HG03469 (cell line): ENCODE measurements at regions not wholly inside any gene's neighbourhood (a gene's known extent, or its start where the extent isn't known, plus 50 kb on each side); places are given as distances from the start of the nearest gene placed in this dataset.

Source experiments
- ATAC-seq: cut with Tn5 transposase; IDR thresholded peaks from one replicate; pipeline ENCODE4 v1.9.1; 2021; ENCODE audit warnings: mild to moderate bottlenecking, moderate library complexity, moderate number of reproducible peaks; ENCODE audit not compliant: unreplicated experiment

DNA sequence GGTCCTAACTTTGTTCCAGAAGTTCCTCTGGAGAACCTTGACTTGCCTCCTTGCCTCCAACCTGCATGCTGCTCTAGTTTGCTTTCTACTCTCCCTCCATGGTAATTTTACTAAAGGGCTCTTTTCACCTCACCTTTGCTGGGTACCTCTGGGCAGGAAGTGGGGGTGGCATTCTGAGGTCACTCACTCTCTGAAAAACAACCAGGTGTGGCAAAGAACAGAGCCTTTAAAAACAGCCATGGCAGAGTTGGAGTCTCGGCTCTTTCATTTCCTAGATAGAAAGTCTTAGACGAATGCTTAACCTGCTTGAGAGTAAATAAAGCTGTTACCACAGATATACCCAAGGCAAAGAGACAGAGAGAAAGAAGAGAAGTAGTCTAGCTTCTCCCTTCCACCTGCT, 827.9 kb downstream of the BCL11B start:
- ATAC-seq = no peak

DNA sequence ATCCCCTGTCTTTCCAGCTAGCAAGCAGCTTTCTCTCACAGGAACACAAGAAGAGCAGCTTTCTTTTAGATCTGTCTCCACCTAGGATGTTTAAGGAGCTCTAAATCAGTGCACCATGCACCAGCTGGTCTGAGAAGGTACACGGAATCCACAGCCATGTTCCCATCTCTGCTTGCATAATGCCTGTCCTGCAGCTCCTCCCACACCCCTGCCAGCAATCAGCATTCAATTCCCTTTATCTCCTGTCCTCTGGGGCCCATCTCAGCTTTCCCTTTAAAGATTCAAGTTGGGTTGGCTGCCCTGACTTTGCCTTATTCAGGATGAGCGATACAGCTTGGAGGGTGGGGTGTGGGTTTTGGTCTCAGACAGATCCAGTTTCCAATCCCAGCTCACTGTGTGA, 826.3 kb downstream of the BCL11B start:
- ATAC-seq = no peak

DNA sequence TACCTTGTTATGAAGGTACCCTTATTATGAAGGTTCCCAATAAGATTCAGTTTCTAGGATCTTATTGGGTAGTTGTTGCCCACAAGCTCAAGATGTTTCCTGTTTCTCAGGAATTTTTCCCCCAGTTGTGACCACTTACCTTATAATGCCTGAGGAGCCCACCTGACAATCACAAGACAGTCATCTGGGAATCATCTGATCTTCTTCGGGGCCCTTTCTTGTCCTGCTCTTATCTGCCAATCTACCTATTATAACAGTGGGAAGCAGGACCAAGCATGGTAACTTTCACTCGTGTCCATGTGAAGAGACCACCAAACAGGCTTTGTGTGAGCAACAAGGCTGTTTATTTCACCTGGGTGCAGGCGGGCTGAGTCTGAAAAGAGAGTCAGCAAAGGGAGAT, 825.5 kb downstream of the BCL11B start:
- no peak for ATAC-seq

DNA sequence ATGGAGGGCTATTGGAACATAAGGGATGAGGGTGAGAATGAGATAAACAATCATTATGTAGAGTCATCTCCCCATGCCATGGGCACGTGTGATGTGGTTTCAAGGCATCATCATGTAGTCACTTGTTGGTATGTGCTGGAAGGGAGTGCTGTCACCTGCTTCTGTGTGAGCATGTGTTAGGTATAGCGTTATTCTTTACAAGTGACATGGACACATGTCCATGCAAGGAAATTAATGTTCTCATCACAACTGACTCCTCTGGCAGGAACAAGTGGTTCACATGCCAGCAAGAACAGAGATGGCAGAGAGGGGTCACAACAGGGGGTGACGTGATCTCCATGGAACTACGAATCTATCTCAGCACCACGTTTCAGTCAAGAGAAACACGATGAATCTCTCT, 815.8 kb downstream of the BCL11B start:
- no peak for ATAC-seq

DNA sequence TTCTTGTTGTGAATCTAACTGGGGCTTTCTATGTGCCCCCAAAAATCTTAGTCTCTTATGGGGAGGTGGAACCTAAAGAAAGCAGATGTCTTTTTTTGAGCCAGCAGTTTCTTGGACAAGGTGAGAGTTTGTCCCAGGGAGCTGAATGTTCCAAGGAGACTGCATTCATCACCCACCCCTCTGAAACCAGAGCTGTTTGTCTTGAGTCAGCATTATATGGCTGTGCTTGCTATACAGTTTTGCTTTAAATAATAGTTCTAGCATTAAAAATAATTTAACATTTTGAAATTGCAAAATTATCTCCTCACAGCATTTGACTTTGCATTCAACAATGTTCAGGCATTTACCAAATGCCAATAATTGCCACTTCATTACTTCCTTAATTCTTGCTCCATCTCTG, 813.3 kb downstream of the BCL11B start:
- no peak for ATAC-seq

DNA sequence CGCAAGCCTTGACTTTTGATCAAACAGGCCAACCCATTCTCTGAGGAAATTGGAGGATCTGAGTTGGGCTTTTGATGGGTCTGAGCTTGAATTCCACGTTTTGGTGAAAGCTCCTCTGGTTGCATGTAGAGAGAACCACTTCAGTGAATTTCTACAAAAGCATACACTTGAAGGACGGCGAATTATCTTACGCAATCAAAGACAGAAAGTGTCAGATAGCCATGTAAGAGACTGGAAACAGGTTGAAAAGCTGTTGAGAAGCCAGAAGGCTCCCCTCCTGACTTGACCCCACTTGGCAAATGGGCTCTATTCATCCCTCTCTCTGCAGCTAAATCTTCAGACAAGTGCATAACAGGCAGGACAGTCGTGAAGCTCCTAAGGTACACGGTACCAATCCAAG, 809.1 kb downstream of the BCL11B start:
- ATAC-seq = no peak

DNA sequence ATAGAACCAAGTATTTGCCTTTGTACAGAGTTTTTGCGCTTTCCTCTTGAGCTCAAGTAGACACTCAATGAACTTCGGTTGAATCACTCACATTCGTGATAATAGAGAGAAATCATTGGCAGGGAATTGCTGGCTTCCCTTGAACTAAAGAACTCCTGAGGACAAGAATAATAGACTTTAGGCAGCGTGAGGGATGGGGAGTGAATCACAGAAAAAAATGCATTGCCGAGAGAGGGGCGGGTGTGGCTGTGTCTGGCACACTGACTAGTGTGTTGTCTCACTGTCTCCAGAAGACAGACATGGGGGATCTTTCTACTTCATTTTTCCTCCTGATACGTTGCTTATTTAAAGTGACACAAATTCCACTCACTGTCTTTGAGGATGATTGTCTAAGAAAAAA, 805.2 kb downstream of the BCL11B start:
- no peak for ATAC-seq

DNA sequence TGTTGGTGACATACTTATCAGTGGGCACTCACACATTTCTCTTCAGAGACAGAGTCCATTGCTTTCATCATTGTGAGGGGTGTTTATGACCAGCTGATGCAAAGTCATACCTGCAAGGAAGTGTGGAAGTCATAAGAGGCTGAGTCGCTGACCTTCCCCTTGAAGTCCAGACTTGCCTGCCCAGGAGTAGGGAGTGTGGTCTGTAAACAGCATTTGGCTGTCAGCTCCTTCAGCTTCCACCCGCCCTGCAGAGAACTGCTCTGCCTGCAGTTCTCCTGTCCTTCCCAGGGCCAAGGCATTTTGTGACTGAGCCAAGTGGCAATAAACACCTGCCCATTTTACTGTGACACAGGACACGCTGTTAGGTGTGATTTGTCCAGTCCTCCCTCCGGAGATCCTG, 801.3 kb downstream of the BCL11B start:
- no peak for ATAC-seq

DNA sequence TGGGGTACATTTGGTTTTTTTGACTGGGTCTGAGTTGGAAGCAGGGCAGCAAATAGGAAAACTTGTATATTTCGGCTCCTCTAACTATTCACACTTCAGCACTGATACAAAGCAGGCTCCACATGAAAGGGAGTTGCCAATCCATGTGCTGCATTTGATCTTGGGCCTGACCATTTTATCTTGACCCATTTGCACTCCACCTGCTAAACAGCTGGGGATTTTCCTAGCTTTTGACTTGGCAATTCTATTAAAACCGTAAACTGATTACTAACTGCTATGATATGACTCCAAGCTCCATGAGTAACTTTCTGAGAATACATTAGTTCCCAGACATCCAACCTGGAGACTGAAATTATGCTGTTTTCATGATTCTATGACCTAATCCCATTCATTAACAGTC, 797.1 kb downstream of the BCL11B start:
- ATAC-seq = no peak

DNA sequence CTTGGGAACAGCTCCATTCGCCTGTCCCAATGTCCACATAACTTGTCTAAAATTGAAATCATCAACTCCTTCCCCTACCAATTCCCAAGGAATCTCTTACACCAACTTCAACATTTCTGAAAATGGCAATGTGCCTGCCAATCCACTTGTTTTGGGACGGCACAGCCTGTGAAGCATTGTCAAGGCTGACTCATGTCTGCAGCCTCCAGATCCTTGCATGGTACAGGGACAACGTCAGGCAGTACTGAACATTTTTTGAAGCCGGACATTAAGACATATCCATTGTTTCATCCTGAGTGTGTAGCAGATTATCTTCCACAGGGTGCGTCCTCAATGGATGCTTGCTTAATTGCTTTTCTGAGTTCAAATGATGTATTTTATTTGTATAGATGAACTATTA, 794.1 kb downstream of the BCL11B start:
- no peak for ATAC-seq

DNA sequence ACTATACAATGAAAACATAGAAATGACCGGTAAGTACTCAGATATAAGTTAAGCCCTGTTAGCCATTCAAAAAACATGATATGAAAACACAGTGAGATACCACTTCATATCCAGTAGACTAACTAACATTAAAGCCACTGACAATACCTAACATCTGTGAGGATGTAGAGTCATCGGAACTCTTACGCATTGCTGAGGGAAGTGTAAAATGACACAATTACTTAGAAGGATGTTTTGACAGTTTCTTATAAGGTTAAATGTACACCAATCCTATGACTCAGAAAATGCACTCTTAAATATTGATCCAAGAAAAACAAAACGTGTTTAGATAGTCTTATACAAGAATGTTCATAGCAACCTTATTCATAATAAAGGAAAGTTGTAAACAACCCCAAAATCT, 782.9 kb downstream of the BCL11B start:
- no peak for ATAC-seq

DNA sequence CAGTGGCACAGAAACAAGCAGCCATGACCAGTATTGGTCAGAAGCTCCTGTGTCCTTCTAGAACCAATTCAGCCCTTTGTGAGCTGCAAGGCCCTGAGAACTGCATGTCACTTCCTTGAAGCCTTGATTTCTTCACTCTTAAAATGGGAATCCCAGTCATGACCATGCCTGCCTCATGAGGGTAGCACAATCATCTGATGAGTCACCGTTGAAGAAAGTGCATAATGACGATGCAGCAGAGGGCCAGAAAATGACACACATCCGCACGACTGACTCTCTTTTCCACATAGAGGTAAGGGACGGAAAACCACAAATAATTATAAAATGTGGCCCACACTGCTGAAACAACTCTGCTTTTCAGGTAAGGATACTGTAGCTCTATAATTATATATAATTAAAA, 777.4 kb downstream of the BCL11B start:
- ATAC-seq = no peak

DNA sequence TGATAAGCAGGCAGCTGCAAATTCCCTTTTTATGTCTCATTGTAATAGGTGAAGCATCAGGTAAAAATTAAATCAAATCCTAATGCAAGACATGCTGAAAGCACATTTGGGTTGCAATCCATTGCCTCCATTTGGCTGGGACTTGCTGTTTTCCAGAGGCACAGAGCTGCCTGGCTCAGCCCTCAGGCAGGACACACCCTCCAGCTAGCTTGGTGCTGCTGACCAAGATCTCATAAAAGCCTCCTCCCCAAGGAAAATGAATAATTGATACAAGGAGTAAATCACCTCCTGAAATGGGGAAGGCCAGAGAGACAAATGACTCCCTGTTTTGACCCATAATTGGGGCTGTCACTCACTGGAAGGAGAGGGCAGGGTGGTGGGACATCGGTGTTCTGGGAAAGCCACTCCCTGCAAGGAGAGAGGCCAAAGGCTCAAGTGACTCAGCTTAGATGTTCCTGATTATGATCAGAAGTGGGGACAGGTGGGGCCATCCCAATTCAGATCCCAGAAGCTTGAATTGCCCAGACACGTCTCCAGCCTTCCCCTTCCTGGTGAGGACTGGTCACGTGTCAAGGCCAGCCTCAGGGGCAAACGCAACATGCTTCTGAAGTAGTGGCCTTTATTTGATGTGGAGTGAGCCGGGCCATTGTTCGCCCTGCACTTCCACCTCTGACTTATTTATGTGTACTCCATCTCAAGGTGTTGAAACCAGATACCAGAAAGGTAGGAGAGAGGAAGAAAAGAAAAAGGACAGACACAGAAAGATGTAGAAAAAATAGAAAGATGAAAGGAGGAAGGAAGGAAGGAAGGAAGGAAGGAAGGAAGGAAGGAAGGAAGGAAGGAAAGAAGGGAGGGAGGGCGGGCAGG, 773.7 kb downstream of the BCL11B start:
- ATAC-seq = no peak

DNA sequence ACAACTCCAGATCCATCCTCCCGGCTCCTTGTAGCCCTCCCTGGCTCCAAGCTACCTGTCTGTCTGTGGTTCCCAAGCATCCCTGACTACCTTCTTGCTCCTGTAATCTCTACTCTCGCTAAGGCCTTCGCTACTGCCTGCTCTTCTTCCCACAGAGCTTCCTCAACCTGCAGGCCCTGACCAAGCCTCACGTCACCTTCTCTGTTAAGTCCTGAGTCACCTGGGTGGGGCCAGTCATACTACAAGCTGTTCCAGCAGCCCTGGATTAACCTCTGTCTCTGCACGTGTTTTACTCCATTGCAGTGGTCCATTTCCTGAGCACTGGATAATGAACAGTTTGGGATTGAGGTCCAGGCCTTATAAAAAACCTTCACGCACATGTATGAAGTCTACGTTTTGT, 770.7 kb downstream of the BCL11B start:
- ATAC-seq = no peak

DNA sequence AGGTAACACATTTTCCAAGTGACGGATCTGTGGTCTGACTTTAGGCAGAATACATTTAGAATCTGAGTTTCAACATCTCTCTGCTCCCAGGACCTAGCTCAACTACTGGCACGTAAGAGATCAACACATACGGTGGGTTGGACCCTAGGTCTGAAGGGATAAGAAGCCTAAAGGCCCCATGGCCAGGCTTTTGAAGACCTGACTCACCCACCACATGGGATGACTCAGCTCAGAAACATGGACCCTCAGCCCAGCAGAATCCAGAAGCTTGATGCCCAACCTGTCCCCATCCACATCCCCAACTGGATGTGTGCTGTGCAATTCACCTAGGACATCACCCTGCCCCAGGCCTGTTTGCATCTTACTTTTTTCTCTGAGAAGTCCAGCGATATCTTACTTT, 770.2 kb downstream of the BCL11B start:
- no peak for ATAC-seq

DNA sequence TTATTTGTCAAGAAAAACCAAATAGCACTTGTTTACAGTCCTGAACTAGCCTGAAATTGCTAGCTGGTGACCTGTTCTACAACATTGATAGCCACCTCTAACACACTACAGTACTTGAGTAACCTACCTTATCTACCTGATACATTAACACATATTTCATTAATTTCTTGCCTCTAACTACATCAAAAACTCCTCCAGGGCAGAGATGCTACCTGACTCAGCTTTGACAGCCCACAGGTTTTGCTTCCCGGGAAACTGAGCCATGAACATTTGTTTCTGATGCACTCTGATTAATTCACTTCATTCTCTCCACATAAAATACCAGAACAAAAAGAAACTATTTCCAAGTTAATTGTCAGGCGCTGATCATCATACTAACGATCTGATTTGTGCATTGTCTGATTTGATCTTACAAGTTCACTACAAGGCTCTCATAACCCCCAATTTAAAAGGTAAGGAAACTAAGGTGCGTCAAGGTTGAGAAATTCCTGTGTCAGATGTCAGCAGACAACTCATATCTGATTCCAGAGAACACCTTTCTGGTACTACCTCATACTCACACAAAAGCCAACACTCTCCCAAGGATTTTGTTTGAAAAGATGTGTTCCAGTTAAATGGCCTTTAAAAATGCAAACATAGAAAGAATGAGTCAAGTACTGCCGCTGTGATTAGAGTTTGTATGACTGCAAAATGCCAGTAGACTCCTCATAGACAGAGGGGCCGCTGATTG, 768.7 kb downstream of the BCL11B start:
- no peak for ATAC-seq

DNA sequence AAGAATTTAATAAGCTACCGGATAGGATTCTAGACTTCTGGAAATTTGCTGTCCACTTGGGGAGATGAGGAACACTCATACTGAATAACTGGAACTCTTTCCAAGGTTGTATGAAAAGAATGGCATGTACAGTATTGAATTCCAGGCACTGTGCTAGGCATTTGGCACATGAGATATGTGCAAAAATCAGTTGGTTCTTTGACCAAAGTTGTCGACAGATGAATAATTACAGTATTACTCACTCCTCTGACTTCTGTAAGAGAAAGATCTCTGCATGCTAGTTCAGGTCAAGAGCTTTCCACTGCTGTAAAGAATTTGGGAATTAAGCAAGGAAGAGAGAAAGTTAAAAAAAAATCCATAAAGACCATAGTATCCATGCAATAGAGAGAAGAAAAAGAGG, 764.7 kb downstream of the BCL11B start:
- no peak for ATAC-seq

DNA sequence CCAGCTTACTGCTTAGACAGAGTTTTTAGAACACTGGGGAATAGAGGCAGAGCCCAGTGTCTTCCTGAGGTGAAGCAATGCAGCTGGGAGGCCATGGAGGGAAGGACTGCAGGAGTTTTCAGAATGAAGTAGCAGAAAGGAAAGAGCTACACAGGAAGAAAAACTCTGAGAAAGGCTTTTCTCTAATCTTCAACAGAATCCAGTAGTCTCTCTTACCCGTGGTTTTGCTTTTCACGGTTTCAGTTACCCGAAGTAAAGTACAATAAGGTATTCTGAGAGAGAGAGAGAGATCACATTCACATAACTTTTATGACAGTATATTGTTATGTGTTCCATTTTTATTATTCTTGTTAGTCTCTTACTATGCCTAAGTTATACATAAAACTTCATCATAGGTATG, 761.6 kb downstream of the BCL11B start:
- no peak for ATAC-seq

DNA sequence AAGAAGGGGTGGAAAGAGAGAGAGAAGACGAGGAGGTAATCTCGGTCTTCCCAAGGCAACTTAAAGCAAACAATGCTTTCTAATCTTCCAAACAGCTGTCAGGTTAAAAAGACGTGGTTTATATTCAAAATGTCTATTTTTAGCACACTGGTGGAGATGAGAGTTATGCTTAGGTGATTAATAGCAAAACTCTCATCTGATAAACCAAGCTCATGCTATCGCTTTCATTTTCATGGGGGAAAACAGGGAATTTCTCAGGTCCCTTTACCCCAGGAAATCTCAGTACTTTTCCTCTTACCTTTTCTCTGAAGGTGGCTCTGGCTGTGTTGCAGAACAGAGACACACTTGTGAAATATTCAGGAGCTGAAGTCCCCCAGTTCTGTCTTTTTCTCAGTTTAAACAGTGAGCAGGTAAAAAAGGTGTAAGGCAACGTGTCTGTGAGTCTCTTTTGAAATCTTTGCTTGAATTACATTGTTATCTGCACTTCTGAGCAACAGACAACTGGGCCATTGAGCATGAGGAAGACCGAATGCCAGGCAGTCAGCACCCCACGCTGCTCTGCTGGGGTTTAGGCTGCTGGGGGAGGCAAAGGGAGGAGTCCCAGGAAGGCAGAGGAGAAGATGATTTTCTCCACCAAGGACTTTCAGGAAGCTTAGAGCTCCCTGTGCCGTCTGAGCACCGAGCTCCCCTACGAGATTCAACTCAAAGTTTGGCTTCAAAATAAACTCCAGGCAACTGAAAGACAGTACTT, 759.3 kb downstream of the BCL11B start:
- no peak for ATAC-seq

DNA sequence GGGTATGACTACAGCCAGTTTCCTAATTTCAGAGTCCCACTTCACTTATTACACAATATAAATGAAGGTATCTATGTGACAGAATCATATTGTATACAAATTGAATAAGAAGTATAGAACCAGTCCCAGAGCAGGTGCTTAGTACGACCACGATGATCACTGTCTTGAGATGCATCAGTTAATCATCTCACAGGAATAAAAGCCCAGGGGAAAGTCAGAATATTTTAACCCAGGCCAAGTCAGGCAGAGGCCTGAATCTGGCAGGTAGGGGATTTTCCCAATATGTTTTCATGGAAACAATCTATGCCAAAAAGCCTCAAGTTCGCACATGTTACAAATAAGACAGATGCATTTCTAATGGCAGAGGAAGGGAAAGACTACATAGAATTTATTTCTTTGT, 758.4 kb downstream of the BCL11B start:
- no peak for ATAC-seq

DNA sequence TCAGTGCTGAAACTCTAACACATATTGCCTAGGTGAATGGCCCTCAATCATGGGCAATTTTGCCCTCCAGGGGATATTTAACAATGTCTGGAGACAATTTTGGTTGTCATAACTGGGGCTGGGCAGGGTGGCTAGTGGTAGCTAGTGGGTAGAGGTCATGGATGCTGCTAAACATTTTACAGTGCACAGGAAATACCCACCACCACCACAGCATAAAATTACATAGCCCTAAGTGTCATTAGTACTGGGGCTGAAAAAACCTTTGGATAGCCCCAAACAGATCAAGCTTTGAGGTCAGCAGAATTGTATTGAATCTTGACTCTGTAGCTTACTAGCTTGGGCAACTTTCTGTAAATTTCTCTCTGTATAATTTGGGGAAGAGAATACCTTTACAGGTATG, 758.0 kb downstream of the BCL11B start:
- ATAC-seq = no peak

DNA sequence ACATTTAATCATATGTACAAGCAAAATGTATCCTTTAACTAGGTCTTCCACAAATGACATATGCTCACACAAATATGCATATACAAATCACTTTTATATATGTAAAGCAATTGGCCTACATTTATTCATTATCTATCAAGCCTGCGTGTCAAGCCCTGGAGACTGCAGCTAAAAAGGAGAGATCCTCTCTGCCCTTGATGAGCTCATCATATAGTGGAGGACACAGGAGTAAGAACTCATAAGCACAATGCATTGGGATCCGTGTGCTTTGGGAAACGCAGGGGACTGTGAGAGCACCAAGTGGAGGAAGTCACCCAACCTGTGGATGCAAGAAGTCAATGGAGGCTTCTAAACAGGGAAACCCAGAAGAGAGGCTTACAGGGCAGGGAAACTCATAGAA, 735.7 kb downstream of the BCL11B start:
- ATAC-seq = no peak
